Bone marrow (tissue), 2 donors: ENCODE measurements at regions not wholly inside any gene's neighbourhood (a gene's known extent, or its start where the extent isn't known, plus 50 kb on each side); places are given as distances from the start of the nearest gene placed in this dataset.

Experiments
- DNase-seq, 2 donors: peaks; one replicate each; lab custom pipeline; 2025; lab: John Stamatoyannopoulos, UW

GRCh38 chr7:49255054-49255453, 330.7 kb downstream of the CDC14C start:
- DNase-seq: no peak

- DNase-seq: no peak
Measured at GRCh38 chr7:49260538-49260937, 336.2 kb downstream of the CDC14C start.

DNA sequence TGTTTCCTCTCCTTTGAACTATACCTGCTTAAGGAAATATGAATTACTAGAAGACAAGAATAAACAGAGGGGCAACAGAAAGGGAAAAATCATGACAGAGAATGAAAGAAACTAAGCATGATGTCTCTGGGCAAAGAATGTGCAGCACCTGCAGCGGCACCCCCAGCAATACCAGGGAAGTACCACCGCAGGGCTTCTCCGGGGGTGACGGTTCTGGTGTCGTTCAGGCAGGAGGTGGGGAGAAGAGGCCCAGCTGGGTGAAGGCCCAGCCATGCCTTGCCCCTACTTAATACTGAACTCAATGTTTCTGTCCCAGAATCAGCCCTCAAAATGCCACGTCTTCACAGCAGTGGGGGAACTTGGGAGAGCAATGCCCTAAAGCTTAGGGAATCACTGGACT, 337.6 kb downstream of the CDC14C start:
- no peak for DNase-seq

GRCh38 chr7:49264530-49264929, 340.2 kb downstream of the CDC14C start:
- DNase-seq: no peak

DNA sequence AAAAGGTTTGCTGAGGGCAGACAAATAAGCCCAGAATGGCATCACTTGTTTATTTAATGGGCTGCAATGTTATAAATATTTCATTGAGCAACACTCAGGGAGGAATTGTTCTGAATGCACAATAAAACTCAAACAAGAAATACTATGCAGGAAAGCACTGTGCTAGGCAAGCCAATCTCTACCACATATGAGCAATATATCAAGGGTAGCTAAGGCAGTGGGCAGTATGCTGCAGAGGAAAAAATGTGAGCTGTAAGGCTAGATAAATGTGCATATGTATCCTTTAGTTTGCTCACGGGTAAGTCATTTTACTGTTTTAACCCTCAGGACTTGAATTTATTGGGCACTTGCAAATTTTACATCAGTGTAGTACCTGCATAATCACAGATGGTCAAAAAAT, 349.6 kb downstream of the CDC14C start:
- DNase-seq: no peak

DNA sequence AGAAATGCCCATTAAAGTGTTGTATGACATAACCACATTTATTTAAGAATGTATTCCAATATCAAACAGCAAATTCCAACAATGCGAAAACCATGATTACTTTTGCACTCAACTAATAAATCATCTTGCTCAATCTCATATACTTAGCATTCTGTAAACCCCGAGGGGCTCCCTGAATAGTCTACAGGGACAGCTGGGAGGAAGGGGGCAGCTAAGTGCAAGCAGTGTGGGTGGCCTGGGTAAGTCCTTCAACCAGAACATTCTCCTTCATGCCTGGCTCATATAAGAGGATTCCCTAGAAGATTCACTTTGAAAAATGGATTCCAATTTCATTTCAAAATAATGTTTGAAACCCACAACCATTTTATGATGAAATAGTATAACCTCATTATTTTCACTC, 355.5 kb downstream of the CDC14C start:
- no peak for DNase-seq

- DNase-seq: no peak
Measured at GRCh38 chr7:49287653-49288052, 363.3 kb downstream of the CDC14C start.

DNA sequence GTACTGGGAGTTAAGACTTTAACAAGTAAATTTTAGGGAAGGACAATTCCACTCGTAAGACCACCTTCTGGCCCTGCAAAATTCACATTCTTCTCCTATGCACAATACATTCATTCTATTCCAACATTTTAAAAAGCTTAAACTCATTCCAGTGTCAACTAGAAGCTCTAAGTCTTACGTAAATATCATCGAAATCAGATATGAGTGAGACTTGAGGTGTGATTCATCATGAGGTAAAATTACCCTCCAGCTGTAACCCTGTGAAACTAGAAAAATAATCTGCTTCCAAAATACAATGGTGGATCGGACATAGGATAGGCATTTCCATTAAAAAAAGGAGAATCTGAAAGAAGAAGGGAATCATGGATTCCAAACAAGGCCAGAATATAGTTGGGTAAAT, 370.3 kb downstream of the CDC14C start:
- DNase-seq: no peak

GRCh38 chr7:49295146-49295545, 370.8 kb downstream of the CDC14C start:
- DNase-seq: no peak

GRCh38 chr7:49297958-49298357, 373.6 kb downstream of the CDC14C start:
- no peak for DNase-seq

GRCh38 chr7:49308787-49309186, 384.4 kb downstream of the CDC14C start:
- DNase-seq: no peak

DNA sequence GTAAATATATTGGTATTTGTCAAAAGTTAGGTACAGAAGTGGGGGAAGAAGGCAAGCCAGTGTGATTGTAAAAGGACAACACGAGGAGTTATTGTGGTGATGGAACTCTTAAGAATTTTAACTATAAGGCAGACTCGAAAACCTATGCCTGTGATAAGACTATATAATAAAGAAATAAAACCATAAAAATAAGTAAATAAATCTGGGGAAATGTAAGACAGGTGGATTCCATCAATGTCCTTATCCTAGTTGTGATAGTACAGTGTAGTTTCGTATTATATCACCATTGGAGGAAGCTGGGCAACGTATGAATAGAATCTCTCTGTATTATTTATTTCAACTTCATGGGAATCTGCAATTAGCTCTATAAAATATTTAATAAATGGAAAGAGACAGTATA, 395.7 kb downstream of the CDC14C start:
- DNase-seq: no peak

DNA sequence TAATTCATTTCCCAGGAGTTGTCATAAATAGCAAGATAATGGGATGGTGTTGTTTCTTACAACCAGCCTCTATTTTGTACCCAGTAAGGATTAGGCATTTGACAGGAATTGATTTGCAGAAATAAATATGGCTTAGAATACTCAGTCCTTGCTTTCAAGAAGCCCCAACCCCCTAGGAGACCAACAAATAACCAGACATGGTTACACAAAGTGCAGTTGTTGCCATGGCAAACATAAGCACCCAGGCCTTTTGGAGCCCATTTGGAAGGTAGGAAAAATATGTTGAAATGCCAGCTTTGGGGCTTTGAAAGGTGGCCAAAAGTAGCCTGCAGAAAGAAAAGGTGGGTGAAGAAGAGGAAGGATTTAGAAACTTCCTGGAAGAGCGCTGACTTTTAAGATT, 397.5 kb downstream of the CDC14C start:
- no peak for DNase-seq

- no peak for DNase-seq
Measured at GRCh38 chr7:49322476-49322875, 398.1 kb downstream of the CDC14C start.

GRCh38 chr7:49324040-49324439, 399.7 kb downstream of the CDC14C start:
- DNase-seq: no peak

DNA sequence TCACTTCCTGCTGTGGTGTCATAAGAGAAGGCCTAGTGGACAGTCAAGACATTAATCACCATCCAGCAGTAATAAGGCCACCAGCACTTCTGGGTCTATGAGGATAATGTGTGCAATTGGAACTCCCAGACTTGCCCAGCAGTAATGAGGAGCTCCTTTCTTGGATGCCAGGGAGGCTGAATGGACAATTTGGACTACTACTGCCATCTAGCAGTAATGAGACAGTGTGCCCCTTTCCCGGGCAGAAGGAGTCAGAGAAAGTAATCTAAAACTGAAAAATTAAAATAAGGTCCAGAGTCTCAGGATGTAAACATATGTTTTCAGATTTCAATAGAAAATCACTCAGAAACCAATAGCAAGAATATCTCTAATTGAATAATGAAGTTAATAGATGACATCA, 400.4 kb downstream of the CDC14C start:
- DNase-seq: no peak

DNA sequence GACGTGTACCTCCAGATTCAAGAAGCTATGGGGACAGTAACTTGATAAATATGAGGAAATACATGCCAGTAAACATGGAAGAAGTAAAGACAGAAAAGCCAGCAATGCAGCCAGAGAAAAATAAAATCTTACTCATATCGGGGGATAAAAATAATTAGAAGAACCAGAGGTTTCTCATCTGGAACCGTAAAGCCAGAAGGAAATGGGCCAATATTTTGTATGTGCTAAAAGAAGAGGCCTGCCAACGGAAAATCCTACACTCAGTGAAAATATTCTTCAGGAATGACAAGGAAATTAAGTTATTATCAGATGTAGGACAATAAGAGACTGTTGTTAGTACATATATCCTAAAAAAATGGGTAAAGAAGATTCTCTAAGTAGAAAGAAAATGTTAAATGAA, 401.2 kb downstream of the CDC14C start:
- DNase-seq: no peak

- no peak for DNase-seq
Measured at GRCh38 chr7:49327155-49327554, 402.8 kb downstream of the CDC14C start.

GRCh38 chr7:49333180-49333881, 409.0 kb downstream of the CDC14C start:
- no peak for DNase-seq

- DNase-seq: no peak
Measured at GRCh38 chr7:49341849-49342248, 417.5 kb downstream of the CDC14C start.

DNA sequence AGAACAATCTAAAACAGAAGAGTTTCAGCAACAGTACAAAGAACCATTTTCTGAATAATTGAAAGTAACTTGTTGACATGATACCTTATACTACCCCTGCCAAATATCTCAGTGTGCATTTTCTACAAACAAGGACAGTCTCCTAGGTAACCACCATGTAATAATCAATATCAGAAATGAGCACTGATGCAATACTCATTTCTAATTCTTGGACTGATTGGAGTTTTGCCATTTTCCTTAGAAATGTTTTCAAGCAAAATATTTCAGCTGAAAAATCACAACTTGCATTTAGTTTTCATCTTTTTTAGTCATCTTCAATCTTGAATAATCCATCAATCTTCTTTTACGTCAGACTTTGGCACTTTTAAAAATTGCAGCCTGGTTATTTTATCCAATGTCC, 420.2 kb downstream of the CDC14C start:
- DNase-seq: no peak

GRCh38 chr7:49346195-49346899, 422.0 kb downstream of the CDC14C start:
- DNase-seq: no peak

DNA sequence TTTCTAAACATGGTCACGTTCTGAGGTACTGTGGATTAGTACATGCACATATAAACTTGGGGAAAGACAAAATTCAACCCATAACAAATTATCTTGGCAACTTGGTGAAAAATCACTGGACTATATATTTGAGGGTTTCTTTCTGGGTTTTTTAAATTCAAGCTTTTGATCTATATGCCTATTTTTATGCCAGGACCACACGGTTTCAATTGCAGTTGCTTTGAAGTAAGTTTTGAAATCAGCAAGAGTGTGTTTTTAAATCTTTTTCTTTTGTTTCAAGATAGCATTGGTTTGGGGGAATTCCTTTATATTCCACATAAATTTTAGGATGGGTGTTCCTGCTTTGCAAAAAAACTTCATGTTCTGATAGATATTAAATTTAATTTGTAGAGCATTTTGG, 406.4 kb upstream of the VWC2 start:
- DNase-seq: no peak

DNA sequence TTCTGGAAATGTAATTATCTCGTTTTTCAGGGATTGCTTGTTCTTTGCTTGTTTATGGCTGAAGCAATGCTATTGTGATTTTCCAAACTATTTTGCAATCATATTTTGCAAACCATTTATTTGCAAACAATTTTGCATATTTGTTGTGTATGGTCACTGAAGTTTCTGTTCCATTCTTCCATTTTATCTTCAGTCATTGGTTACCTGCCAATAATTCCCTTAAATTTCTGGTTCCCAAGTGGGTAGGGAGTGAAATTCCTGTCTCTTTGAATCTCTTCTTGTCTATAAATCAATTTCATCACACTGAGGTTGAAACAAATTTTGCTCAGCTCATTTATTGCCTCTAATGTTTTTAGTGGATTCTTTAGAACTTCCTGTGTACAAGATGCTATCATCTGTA, 401.7 kb upstream of the VWC2 start:
- no peak for DNase-seq
